ENCODE measurements at regions not wholly inside any gene's neighbourhood (a gene's known extent, or its start where the extent isn't known, plus 50 kb on each side); places are given as distances from the start of the nearest gene placed in this dataset.

DNA sequence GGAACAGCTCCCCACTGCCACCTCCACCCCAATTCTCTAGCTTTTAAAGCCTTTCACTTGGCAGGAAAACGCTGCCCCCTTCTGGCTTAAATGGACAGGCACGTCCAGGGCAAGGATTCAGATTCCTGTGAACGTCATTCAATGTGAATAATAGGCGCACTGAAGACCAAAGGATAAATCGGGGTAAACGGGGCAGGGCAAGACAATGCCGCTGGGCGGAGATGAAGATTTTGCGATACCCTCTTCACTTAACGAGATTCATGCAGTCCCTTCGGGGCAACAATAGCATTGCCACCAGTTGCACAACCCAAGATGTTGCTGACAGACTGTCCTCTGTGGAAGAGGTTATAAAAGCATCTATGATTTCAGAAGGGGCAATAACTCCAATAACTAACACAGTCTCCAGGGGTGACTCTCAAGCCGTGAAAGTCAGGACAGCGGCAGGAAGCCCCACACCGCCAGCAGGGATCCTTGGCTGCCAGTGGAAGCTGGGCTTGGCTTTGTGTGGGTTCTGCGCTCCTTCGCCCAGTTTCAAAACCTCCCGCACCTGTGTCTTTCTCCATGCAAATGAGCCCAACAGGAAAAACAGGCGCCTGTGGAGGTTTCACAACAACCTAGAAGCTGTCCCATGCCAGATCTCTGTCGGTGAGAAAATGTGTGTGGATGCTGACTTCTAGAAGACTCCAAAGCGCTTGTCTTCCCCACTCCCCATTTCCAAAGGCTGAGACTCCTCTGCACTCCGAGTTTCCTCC lies 291.8 kb downstream of the BMP7 start:
- Histone ChIP-seq H3K4me3 (ENCODE audit: control insufficient read depth in 1 of 7, extremely low read depth in 1 of 7, insufficient read depth in 4 of 7, low read depth in 2 of 7, low read length in 6 of 7) (no peak overlapping the region), H3K27me3 (replicated peaks in 2 of 5; ENCODE audit: control insufficient read depth in 4 of 5, insufficient read depth in 5 of 5, low read length in 4 of 5) (peaks cover 0 to 91% (median 27%) of the 10 kb centered on the region in 5 experiments), H3K27ac (ENCODE audit: insufficient read depth in 1 of 2, low read depth in 1 of 2, low read length in 2 of 2, poor library complexity in 1 of 2, severe bottlenecking in 2 of 2) (no peak overlapping the region), H3K4me1 (ENCODE audit: control extremely low read depth in 1 of 4, control insufficient read depth in 4 of 4, insufficient read depth in 4 of 4, low read length in 3 of 4) (no peaks in the 10 kb centered on the region), H3K36me3 (ENCODE audit: control insufficient read depth in 4 of 4, insufficient read depth in 4 of 4, low read length in 3 of 4) (no peaks in the 10 kb centered on the region), H3K9me3 (ENCODE audit: control extremely low read depth in 1 of 5, control insufficient read depth in 4 of 5, insufficient read depth in 2 of 5, low read depth in 1 of 5, low read length in 4 of 5) (no peaks in the 10 kb centered on the region)
- POLR2A ChIA-PET: no interaction called here
- WGBS (ENCODE audit: insufficient coverage): 16% methylated on average over 12 of the region's 21 CpGs
- DNase-seq: peak; percentile 13 to 45 (median 38)
- CTCF ChIA-PET: interaction anchor here (2.4 kb wide), 1 partner anchor 425 kb away, joined by 12 read pairs; no protein-coding TSS in a partner anchor

DNA sequence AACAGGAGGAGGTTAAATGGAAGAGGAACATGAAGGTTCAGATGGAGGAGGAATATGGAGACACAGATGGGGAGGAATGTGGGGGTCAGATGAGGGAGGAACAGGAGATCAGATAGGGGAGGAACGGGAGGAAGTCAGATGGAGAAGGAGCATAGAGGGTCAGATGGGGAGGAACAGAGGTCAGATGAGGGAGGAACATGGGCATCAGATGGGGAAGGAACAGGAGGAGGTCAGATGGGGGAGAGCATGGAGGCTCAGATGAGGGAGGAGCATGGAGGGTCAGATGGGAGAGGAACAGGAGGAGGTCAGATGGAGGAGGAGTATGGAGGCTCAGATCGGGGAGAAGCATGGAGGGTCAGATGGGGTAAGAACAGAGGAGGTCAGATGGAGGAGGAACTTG lies 290.6 kb downstream of the BMP7 start:
- DNase-seq: no peak
- no peaks in the 10 kb centered on the region for H3K4me1 ChIP-seq (ENCODE audit: control extremely low read depth in 1 of 4, control insufficient read depth in 4 of 4, insufficient read depth in 4 of 4, low read length in 3 of 4)
- no peaks in the 10 kb centered on the region for H3K9me3 ChIP-seq (ENCODE audit: control extremely low read depth in 1 of 5, control insufficient read depth in 4 of 5, insufficient read depth in 2 of 5, low read depth in 1 of 5, low read length in 4 of 5)
- H3K27ac ChIP-seq (ENCODE audit: insufficient read depth in 1 of 2, low read depth in 1 of 2, low read length in 2 of 2, poor library complexity in 1 of 2, severe bottlenecking in 2 of 2): no peak overlapping the region
- ChIA-PET CTCF (no interaction called here), POLR2A (no interaction called here)
- no peak overlapping the region for H3K4me3 ChIP-seq (ENCODE audit: control insufficient read depth in 1 of 7, extremely low read depth in 1 of 7, insufficient read depth in 4 of 7, low read depth in 2 of 7, low read length in 6 of 7)
- H3K27me3 ChIP-seq (replicated peaks in 2 of 5; ENCODE audit: control insufficient read depth in 4 of 5, insufficient read depth in 5 of 5, low read length in 4 of 5): peaks cover 0 to 90% (median 25%) of the 10 kb centered on the region in 5 experiments
- WGBS (ENCODE audit: insufficient coverage): 92% methylated on average over 2 of the region's 2 CpGs
- no peaks in the 10 kb centered on the region for H3K36me3 ChIP-seq (ENCODE audit: control insufficient read depth in 4 of 4, insufficient read depth in 4 of 4, low read length in 3 of 4)

DNA sequence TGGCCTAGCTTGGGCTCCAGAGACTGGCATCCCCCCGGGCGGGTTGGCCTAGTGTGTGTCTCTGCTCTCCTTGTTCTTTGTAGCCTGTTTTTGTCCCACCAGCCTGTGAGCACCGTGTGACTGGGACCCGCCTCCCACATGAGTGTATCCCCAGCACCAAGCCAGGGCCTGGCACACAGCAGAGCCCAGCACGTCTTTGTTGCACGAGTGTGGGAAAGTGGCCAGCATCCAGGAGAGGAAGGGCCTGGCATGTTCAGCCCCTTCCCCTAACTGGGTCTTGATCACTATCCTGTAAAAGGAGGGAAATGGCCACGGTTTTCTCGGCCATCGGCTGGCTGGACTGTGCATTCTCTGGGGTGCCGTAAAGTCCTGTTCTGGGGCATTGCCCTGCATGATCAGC lies 290.1 kb downstream of the BMP7 start:
- no peaks in the 10 kb centered on the region for H3K4me1 ChIP-seq (ENCODE audit: control extremely low read depth in 1 of 4, control insufficient read depth in 4 of 4, insufficient read depth in 4 of 4, low read length in 3 of 4)
- POLR2A ChIA-PET: no interaction called here
- CTCF ChIA-PET: no interaction called here
- H3K9me3 ChIP-seq (ENCODE audit: control extremely low read depth in 1 of 5, control insufficient read depth in 4 of 5, insufficient read depth in 2 of 5, low read depth in 1 of 5, low read length in 4 of 5): no peaks in the 10 kb centered on the region
- H3K27ac ChIP-seq (ENCODE audit: insufficient read depth in 1 of 2, low read depth in 1 of 2, low read length in 2 of 2, poor library complexity in 1 of 2, severe bottlenecking in 2 of 2): no peak overlapping the region
- DNase-seq: no peak
- no peak overlapping the region for H3K4me3 ChIP-seq (ENCODE audit: control insufficient read depth in 1 of 7, extremely low read depth in 1 of 7, insufficient read depth in 4 of 7, low read depth in 2 of 7, low read length in 6 of 7)
- peaks cover 0 to 89% (median 25%) of the 10 kb centered on the region in 5 experiments for H3K27me3 ChIP-seq (replicated peaks in 2 of 5; ENCODE audit: control insufficient read depth in 4 of 5, insufficient read depth in 5 of 5, low read length in 4 of 5)
- no peaks in the 10 kb centered on the region for H3K36me3 ChIP-seq (ENCODE audit: control insufficient read depth in 4 of 4, insufficient read depth in 4 of 4, low read length in 3 of 4)
- WGBS (ENCODE audit: insufficient coverage): 88% methylated on average over 10 of the region's 10 CpGs

DNA sequence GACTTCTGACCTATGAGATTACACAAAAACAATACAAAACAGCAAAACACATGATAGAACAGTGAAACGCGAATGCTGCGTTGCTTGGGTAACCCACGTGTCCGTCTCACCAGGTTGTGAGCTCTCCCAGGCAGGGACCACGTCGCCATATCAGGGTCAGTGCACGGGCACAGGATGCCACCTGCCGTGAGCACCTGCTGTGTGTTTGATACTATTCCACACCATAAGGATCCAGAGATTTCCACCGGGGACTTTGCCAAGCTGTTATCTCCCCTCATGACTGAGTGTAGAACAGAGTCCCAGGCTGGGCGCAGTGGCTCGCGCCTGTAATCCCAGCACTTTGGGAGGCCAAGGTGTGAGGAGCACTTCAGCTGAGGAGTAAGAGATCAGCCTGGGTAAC lies 288.0 kb downstream of the BMP7 start:
- no peaks in the 10 kb centered on the region for H3K36me3 ChIP-seq (ENCODE audit: control insufficient read depth in 4 of 4, insufficient read depth in 4 of 4, low read length in 3 of 4)
- DNase-seq: no peak
- WGBS (ENCODE audit: insufficient coverage): 88% methylated on average over 13 of the region's 13 CpGs
- no peak overlapping the region for H3K4me3 ChIP-seq (ENCODE audit: control insufficient read depth in 1 of 7, extremely low read depth in 1 of 7, insufficient read depth in 4 of 7, low read depth in 2 of 7, low read length in 6 of 7)
- ChIA-PET POLR2A (no interaction called here), CTCF (interaction anchor here (2.1 kb wide), 1 partner anchor 428 kb away, joined by 7 read pairs; no protein-coding TSS in a partner anchor)
- H3K27me3 ChIP-seq (replicated peaks in 2 of 5; ENCODE audit: control insufficient read depth in 4 of 5, insufficient read depth in 5 of 5, low read length in 4 of 5): peaks cover 0 to 70% (median 11%) of the 10 kb centered on the region in 5 experiments
- no peaks in the 10 kb centered on the region for H3K9me3 ChIP-seq (ENCODE audit: control extremely low read depth in 1 of 5, control insufficient read depth in 4 of 5, insufficient read depth in 2 of 5, low read depth in 1 of 5, low read length in 4 of 5)
- H3K4me1 ChIP-seq (ENCODE audit: control extremely low read depth in 1 of 4, control insufficient read depth in 4 of 4, insufficient read depth in 4 of 4, low read length in 3 of 4): no peaks in the 10 kb centered on the region
- H3K27ac ChIP-seq (ENCODE audit: insufficient read depth in 1 of 2, low read depth in 1 of 2, low read length in 2 of 2, poor library complexity in 1 of 2, severe bottlenecking in 2 of 2): no peak overlapping the region

DNA sequence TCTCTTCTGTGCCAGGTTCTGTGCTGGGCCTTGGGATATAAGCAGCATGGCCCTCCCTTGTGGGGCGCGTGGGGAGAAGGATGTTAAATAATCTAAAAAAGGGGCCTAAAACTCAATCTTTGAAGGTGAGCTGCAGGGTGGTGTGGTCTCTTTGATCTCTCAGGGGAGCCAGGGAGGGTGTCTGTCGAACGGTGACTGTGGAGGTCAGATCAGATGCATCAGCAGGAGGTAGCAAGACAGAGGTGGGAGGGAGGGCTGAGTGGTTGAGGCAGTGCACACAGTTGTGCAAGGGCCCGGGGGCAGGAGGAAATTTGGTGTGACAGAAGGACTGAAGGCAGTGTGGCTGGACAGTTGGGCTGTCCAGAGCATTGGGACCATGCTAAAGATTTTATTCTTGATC lies 287.3 kb downstream of the BMP7 start:
- Histone ChIP-seq H3K27ac (ENCODE audit: insufficient read depth in 1 of 2, low read depth in 1 of 2, low read length in 2 of 2, poor library complexity in 1 of 2, severe bottlenecking in 2 of 2) (no peak overlapping the region), H3K27me3 (replicated peaks in 2 of 5; ENCODE audit: control insufficient read depth in 4 of 5, insufficient read depth in 5 of 5, low read length in 4 of 5) (peaks cover 0 to 64% (median 9%) of the 10 kb centered on the region in 5 experiments), H3K4me1 (ENCODE audit: control extremely low read depth in 1 of 4, control insufficient read depth in 4 of 4, insufficient read depth in 4 of 4, low read length in 3 of 4) (no peaks in the 10 kb centered on the region), H3K9me3 (ENCODE audit: control extremely low read depth in 1 of 5, control insufficient read depth in 4 of 5, insufficient read depth in 2 of 5, low read depth in 1 of 5, low read length in 4 of 5) (no peaks in the 10 kb centered on the region), H3K36me3 (ENCODE audit: control insufficient read depth in 4 of 4, insufficient read depth in 4 of 4, low read length in 3 of 4) (no peaks in the 10 kb centered on the region), H3K4me3 (ENCODE audit: control insufficient read depth in 1 of 7, extremely low read depth in 1 of 7, insufficient read depth in 4 of 7, low read depth in 2 of 7, low read length in 6 of 7) (no peak overlapping the region)
- CTCF ChIA-PET: interaction anchor here (2.1 kb wide), 1 partner anchor 428 kb away, joined by 7 read pairs; no protein-coding TSS in a partner anchor
- POLR2A ChIA-PET: no interaction called here
- WGBS (ENCODE audit: insufficient coverage): 61% methylated on average over 5 of the region's 5 CpGs
- DNase-seq: no peak

DNA sequence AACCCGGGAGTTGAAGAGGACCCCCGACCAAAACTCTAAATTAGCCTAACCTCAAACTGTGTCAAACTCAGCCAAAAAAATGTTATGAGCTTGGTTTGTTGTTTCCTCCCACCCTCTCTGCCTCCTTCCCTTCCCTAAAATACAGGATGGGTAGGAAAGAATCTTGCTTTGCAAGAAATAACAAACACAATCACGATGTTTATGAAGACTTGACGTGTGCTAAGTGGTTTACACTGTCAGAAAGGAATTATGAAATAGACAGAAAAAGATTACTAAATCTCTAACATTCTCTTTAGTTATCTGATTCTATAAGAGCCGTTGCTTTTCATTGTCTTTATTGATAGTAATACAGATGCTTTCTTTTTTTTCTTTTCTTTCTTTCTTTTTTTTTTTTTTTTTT lies 285.1 kb downstream of the BMP7 start:
- 80% methylated on average over 1 of the region's 5 CpGs for WGBS (ENCODE audit: insufficient coverage)
- Histone ChIP-seq H3K4me1 (ENCODE audit: control extremely low read depth in 1 of 4, control insufficient read depth in 4 of 4, insufficient read depth in 4 of 4, low read length in 3 of 4) (no peaks in the 10 kb centered on the region), H3K4me3 (ENCODE audit: control insufficient read depth in 1 of 7, extremely low read depth in 1 of 7, insufficient read depth in 4 of 7, low read depth in 2 of 7, low read length in 6 of 7) (no peak overlapping the region), H3K36me3 (ENCODE audit: control insufficient read depth in 4 of 4, insufficient read depth in 4 of 4, low read length in 3 of 4) (no peaks in the 10 kb centered on the region), H3K27ac (ENCODE audit: insufficient read depth in 1 of 2, low read depth in 1 of 2, low read length in 2 of 2, poor library complexity in 1 of 2, severe bottlenecking in 2 of 2) (no peak overlapping the region), H3K27me3 (replicated peaks in 2 of 5; ENCODE audit: control insufficient read depth in 4 of 5, insufficient read depth in 5 of 5, low read length in 4 of 5) (peaks cover 0 to 48% (median 2%) of the 10 kb centered on the region in 5 experiments), H3K9me3 (ENCODE audit: control extremely low read depth in 1 of 5, control insufficient read depth in 4 of 5, insufficient read depth in 2 of 5, low read depth in 1 of 5, low read length in 4 of 5) (peaks cover 0 to 8% (median 5%) of the 10 kb centered on the region in 5 experiments)
- CTCF ChIA-PET: no interaction called here
- DNase-seq: no peak
- POLR2A ChIA-PET: no interaction called here

DNA sequence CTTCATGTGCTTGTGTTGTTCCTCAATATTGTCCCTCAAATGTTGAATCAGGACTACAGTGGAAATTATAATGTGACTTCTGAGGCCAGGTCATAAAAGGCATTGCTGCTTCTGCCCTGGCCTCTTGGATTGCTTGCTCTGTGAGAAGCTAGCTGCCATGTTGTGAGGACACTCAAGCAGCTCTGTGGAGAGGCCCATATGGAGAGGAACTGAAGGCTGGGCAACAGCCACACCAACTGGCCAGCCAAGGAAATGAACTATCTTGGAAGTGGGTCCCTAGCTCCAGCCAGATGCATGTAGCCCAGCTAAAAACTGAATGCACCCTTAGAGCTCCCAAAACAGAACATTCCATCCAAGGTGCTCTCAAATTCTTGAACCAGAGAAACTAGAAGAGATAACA lies 282.6 kb downstream of the BMP7 start:
- DNase-seq: no peak
- Histone ChIP-seq H3K4me3 (ENCODE audit: control insufficient read depth in 1 of 7, extremely low read depth in 1 of 7, insufficient read depth in 4 of 7, low read depth in 2 of 7, low read length in 6 of 7) (no peak overlapping the region), H3K27me3 (replicated peaks in 2 of 5; ENCODE audit: control insufficient read depth in 4 of 5, insufficient read depth in 5 of 5, low read length in 4 of 5) (peaks cover 0 to 34% (median 0%) of the 10 kb centered on the region in 5 experiments), H3K27ac (ENCODE audit: insufficient read depth in 1 of 2, low read depth in 1 of 2, low read length in 2 of 2, poor library complexity in 1 of 2, severe bottlenecking in 2 of 2) (no peak overlapping the region), H3K4me1 (ENCODE audit: control extremely low read depth in 1 of 4, control insufficient read depth in 4 of 4, insufficient read depth in 4 of 4, low read length in 3 of 4) (no peaks in the 10 kb centered on the region), H3K9me3 (ENCODE audit: control extremely low read depth in 1 of 5, control insufficient read depth in 4 of 5, insufficient read depth in 2 of 5, low read depth in 1 of 5, low read length in 4 of 5) (peaks cover 0 to 15% (median 7%) of the 10 kb centered on the region in 5 experiments), H3K36me3 (ENCODE audit: control insufficient read depth in 4 of 4, insufficient read depth in 4 of 4, low read length in 3 of 4) (no peaks in the 10 kb centered on the region)
- CTCF ChIA-PET: interaction anchor here (1.5 kb wide), 1 partner anchor 8 kb away, joined by 3 read pairs; no protein-coding TSS in a partner anchor
- POLR2A ChIA-PET: no interaction called here

All from common myeloid progenitor, CD34-positive (primary cell).